ENCODE measurements at regions not wholly inside any gene's neighbourhood (a gene's known extent, or its start where the extent isn't known, plus 50 kb on each side); places are given as distances from the start of the nearest gene placed in this dataset.

GRCh38 chr2:17156086-17156485, 362.2 kb downstream of the RAD51AP2 start:
- no peak for TF ChIP-seq EP300 (IDR thresholded peaks at IDR 0.05)
- TF ChIP-seq CTCF (IDR thresholded peaks at IDR 0.05) = no peak
- no peak for TF ChIP-seq POLR2A (IDR thresholded peaks at IDR 0.05)
- no peaks in the 10 kb centered on the region for H3K4me1 ChIP-seq
- H3K27ac ChIP-seq = no peak overlapping the region
- H3K4me3 ChIP-seq = no peak overlapping the region
- no peak for DNase-seq (ENCODE audit: low spot score in 2 of 2)
- no peaks in the 10 kb centered on the region for H3K36me3 ChIP-seq
- no peaks in the 10 kb centered on the region for H3K27me3 ChIP-seq
- no peaks in the 10 kb centered on the region for H3K9me3 ChIP-seq
- 56 to 70% methylated on average over 2 of the region's 2 CpGs for WGBS, 2 donors

- Histone ChIP-seq H3K9me3 (no peaks in the 10 kb centered on the region), H3K36me3 (no peaks in the 10 kb centered on the region), H3K4me1 (no peaks in the 10 kb centered on the region), H3K27me3 (no peaks in the 10 kb centered on the region), H3K27ac (no peak overlapping the region), H3K4me3 (no peak overlapping the region)
- no peak for TF ChIP-seq EP300 (IDR thresholded peaks at IDR 0.05)
- no peak for TF ChIP-seq CTCF (IDR thresholded peaks at IDR 0.05)
- no peak for TF ChIP-seq POLR2A (IDR thresholded peaks at IDR 0.05)
- DNase-seq (ENCODE audit: low spot score in 2 of 2) = no peak
- WGBS, 2 donors = 77 to 79% methylated on average over 4 of the region's 4 CpGs
Observed at GRCh38 chr2:17149945-17150344, 368.3 kb downstream of the RAD51AP2 start.

GRCh38 chr2:17148407-17149145, 369.7 kb downstream of the RAD51AP2 start:
- TF ChIP-seq POLR2A (IDR thresholded peaks at IDR 0.05) (no peak), EP300 (IDR thresholded peaks at IDR 0.05) (no peak), CTCF (IDR thresholded peaks at IDR 0.05) (no peak)
- no peak for DNase-seq (ENCODE audit: low spot score in 2 of 2)
- Histone ChIP-seq H3K27me3 (no peaks in the 10 kb centered on the region), H3K4me3 (no peak overlapping the region), H3K27ac (no peak overlapping the region), H3K9me3 (no peaks in the 10 kb centered on the region), H3K36me3 (no peaks in the 10 kb centered on the region), H3K4me1 (no peaks in the 10 kb centered on the region)
- WGBS, 2 donors = 53 to 56% methylated on average over 8 of the region's 8 CpGs

GRCh38 chr2:17146358-17146757, 371.9 kb downstream of the RAD51AP2 start:
- no peak for DNase-seq (ENCODE audit: low spot score in 2 of 2)
- no peaks in the 10 kb centered on the region for H3K36me3 ChIP-seq
- H3K4me3 ChIP-seq = no peak overlapping the region
- H3K27ac ChIP-seq = no peak overlapping the region
- no peaks in the 10 kb centered on the region for H3K4me1 ChIP-seq
- TF ChIP-seq EP300 (IDR thresholded peaks at IDR 0.05) (no peak), CTCF (IDR thresholded peaks at IDR 0.05) (no peak), POLR2A (IDR thresholded peaks at IDR 0.05) (no peak)
- H3K27me3 ChIP-seq = no peaks in the 10 kb centered on the region
- 83 to 85% methylated on average over 1 of the region's 1 CpG for WGBS, 2 donors
- no peaks in the 10 kb centered on the region for H3K9me3 ChIP-seq

- DNase-seq (ENCODE audit: low spot score in 2 of 2) = no peak
- H3K4me1 ChIP-seq = no peaks in the 10 kb centered on the region
- 52 to 56% methylated on average over 2 of the region's 2 CpGs for WGBS, 2 donors
- H3K4me3 ChIP-seq = no peak overlapping the region
- no peak overlapping the region for H3K27ac ChIP-seq
- no peaks in the 10 kb centered on the region for H3K9me3 ChIP-seq
- H3K27me3 ChIP-seq = no peaks in the 10 kb centered on the region
- TF ChIP-seq EP300 (IDR thresholded peaks at IDR 0.05) (no peak), POLR2A (IDR thresholded peaks at IDR 0.05) (no peak), CTCF (IDR thresholded peaks at IDR 0.05) (no peak)
- H3K36me3 ChIP-seq = no peaks in the 10 kb centered on the region
Observed at GRCh38 chr2:17136877-17137276, 381.4 kb downstream of the RAD51AP2 start.
